ENCODE measurements at regions not wholly inside any gene's neighbourhood (a gene's known extent, or its start where the extent isn't known, plus 50 kb on each side); places are given as distances from the start of the nearest gene placed in this dataset.
"Not testable (repeated sequence)": the region's sequence is repeated elsewhere in the genome, so short reads cannot be mapped to it uniquely, and the experiment has no call there.

- TF ChIP-seq SP1 (IDR thresholded peaks at IDR 0.05); FOXK2 (IDR thresholded peaks at IDR 0.05); ZNF384 (IDR thresholded peaks at IDR 0.05); HDGF (IDR thresholded peaks at IDR 0.05; ENCODE audit: borderline replicate concordance); BHLHE40 (IDR thresholded peaks at IDR 0.05; ENCODE audit: borderline replicate concordance); TARDBP (IDR thresholded peaks at IDR 0.05); ELF4 (IDR thresholded peaks at IDR 0.05); ARNT (IDR thresholded peaks at IDR 0.05); CTBP1 (IDR thresholded peaks at IDR 0.05; ENCODE audit: borderline replicate concordance); FOXM1 (IDR thresholded peaks at IDR 0.05; ENCODE audit: borderline replicate concordance); SUZ12 (IDR thresholded peaks at IDR 0.05): not testable (repeated sequence)
- TF ChIP-seq, protein P1, sequence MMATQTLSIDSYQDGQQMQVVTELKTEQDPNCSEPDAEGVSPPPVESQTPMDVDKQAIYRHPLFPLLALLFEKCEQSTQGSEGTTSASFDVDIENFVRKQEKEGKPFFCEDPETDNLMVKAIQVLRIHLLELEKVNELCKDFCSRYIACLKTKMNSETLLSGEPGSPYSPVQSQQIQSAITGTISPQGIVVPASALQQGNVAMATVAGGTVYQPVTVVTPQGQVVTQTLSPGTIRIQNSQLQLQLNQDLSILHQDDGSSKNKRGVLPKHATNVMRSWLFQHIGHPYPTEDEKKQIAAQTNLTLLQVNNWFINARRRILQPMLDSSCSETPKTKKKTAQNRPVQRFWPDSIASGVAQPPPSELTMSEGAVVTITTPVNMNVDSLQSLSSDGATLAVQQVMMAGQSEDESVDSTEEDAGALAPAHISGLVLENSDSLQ (IDR thresholded peaks at IDR 0.05), result not testable (repeated sequence)
Observed at GRCh38 chr6:165765256-165765655, 102.2 kb upstream of the PDE10A start.

Measured in HEK293T (cell line).